MM.1S (cell line): ENCODE measurements at regions not wholly inside any gene's neighbourhood (a gene's known extent, or its start where the extent isn't known, plus 50 kb on each side); places are given as distances from the start of the nearest gene placed in this dataset.

Source experiments
- DNase-seq: peaks from one replicate; pipeline ENCODE4 v3.0.0-alpha.2; 2015
- H2AFZ ChIP-seq: fragments of 300-600 bp; sonication (generic); 2 replicates; pipeline ENCODE4 v1.6.0; 2016; ENCODE audit warnings: antibody characterized with exemption, low read length
- H3F3A ChIP-seq: fragments of 300-600 bp; sonication (generic); 2 replicates; pipeline ENCODE4 v1.6.1; 2016; ENCODE audit warnings: mild to moderate bottlenecking, antibody characterized with exemption, low read length, moderate library complexity, mixed read lengths; ENCODE audit not compliant: insufficient read depth
- H3K27ac ChIP-seq: fragments of 300-600 bp; sonication (generic); 2 replicates; pipeline ENCODE4 v1.5.1; 2016; ENCODE audit warnings: mild to moderate bottlenecking, low read length
- H3K27me3 ChIP-seq: fragments of 300-600 bp; sonication (generic); replicated peaks from 2 replicates; pipeline ENCODE4 v1.6.0; 2016; ENCODE audit warnings: low read length; ENCODE audit not compliant: insufficient read depth
- H3K36me3 ChIP-seq: fragments of 300-600 bp; sonication (generic); replicated peaks from 2 replicates; pipeline ENCODE4 v1.6.1; 2016; ENCODE audit warnings: mild to moderate bottlenecking, low read length, mixed read lengths; ENCODE audit not compliant: insufficient read depth
- H3K4me1 ChIP-seq: fragments of 300-600 bp; sonication (generic); 2 replicates; pipeline ENCODE4 v1.6.1; 2016; ENCODE audit warnings: low read length, mixed read lengths
- H3K4me2 ChIP-seq: fragments of 300-600 bp; sonication (generic); 2 replicates; pipeline ENCODE4 v1.6.0; 2016; ENCODE audit warnings: low read depth, low read length
- H3K4me3 ChIP-seq: fragments of 300-600 bp; sonication (generic); 2 replicates; pipeline ENCODE4 v1.5.1; 2016; ENCODE audit warnings: low read length, mixed read lengths
- H3K79me2 ChIP-seq: fragments of 300-600 bp; sonication (generic); 2 replicates; pipeline ENCODE4 v1.6.1; 2016; ENCODE audit warnings: mixed run types, low read length, mixed read lengths
- H3K9ac ChIP-seq: fragments of 300-600 bp; sonication (generic); 2 replicates; pipeline ENCODE4 v1.6.1; 2016; ENCODE audit warnings: low read length, mixed read lengths
- H3K9me2 ChIP-seq: fragments of 300-600 bp; sonication (generic); replicated peaks from 2 replicates; pipeline ENCODE4 v1.6.1; 2016; ENCODE audit warnings: mild to moderate bottlenecking, low read length, mixed read lengths; ENCODE audit not compliant: insufficient read depth
- H3K9me3 ChIP-seq: fragments of 300-600 bp; sonication (generic); replicated peaks from 2 replicates; pipeline ENCODE4 v1.6.1; 2016; ENCODE audit warnings: mild to moderate bottlenecking, low read length, mixed read lengths; ENCODE audit not compliant: insufficient read depth
- H4K20me1 ChIP-seq: fragments of 300-600 bp; sonication (generic); 2 replicates; pipeline ENCODE4 v1.6.1; 2016; ENCODE audit warnings: mild to moderate bottlenecking, low read length, moderate library complexity, mixed read lengths; ENCODE audit not compliant: insufficient read depth
- CTCF ChIP-seq: fragments of 300-600 bp; sonication (generic); IDR thresholded peaks from 2 replicates; pipeline ENCODE4 v1.5.1; 2016; ENCODE audit warnings: antibody characterized with exemption, low read length, mixed read lengths
- EZH2 ChIP-seq: fragments of 300-600 bp; sonication (generic); optimal IDR thresholded peaks from 2 replicates; pipeline ENCODE3; 2017; ENCODE audit warnings: low read depth, mild to moderate bottlenecking, antibody characterized with exemption, low read length, mixed read lengths
- EZH2phosphoT487 ChIP-seq: fragments of 300-600 bp; sonication (generic); IDR thresholded peaks from 2 replicates; pipeline ENCODE4 v1.6.1; 2018; ENCODE audit warnings: antibody characterized with exemption, low read length

- no peaks in the 10 kb centered on the region for H3F3A ChIP-seq
- no peak overlapping the region for H3K9ac ChIP-seq
- no peaks in the 10 kb centered on the region for H3K36me3 ChIP-seq
- H3K4me1 ChIP-seq, result no peaks in the 10 kb centered on the region
- DNase-seq, result no peak
- H3K9me3 ChIP-seq, result no peaks in the 10 kb centered on the region
- no peaks in the 10 kb centered on the region for H3K27me3 ChIP-seq
- H2AFZ ChIP-seq, result no peak overlapping the region
- H3K9me2 ChIP-seq, result no peaks in the 10 kb centered on the region
- H3K4me3 ChIP-seq, result no peak overlapping the region
- no peaks in the 10 kb centered on the region for H4K20me1 ChIP-seq
- no peak overlapping the region for H3K27ac ChIP-seq
- TF ChIP-seq EZH2 (no peak), EZH2phosphoT487 (no peak)
- H3K79me2 ChIP-seq, result no peaks in the 10 kb centered on the region
- H3K4me2 ChIP-seq, result no peak overlapping the region
These were observed 210.0 kb upstream of the ADRA1D start for GRCh38 chr20:4459081-4459480.

DNA sequence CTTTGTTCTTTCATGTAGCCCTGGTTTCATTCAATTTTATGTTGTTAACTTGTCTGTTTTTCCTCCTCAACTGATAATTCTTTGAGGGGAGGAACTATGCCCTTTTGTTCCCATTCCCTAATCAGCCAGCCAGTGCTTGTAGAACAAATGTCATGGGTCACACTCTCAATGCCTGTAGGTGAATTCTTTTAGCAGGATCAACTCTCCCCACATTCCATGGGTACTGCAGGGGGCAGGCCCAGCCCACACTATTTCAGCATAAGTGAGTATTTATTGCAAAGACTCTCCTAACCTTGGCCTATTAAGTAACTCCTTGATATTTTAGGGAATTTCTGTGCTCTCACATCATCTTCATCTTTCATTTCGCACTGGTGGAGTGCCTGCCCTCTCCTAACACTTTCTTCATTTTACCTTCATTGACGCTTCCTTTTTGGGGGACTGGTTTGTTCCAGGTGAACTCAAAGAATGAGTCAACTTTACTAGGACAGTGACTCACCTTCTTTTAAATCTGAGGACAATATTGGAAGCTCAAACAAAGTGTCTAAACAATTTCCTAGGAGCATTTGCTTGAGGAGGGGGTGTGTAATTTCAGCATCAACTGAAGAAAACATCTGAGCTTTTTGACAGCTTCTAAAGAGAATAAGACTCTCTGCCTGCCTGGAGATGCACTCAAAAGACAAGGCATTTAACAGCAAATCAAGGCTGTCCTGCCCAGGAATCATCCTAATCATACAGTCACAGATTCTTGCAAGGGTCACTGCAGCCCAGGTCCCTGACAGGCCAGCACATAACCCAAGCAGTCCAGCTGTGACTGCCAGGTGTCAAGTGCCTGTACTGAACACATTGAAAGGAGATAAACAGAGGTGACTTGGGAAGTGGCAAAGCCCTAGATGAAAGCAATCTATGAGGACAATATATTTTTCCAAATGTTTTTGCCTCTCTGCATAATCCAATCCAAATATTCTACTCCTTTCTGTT, 208.8 kb upstream of the ADRA1D start:
- H3K4me3 ChIP-seq, result no peak overlapping the region
- H3K9me3 ChIP-seq, result no peaks in the 10 kb centered on the region
- no peak overlapping the region for H3K27ac ChIP-seq
- no peaks in the 10 kb centered on the region for H3K36me3 ChIP-seq
- H3F3A ChIP-seq, result no peaks in the 10 kb centered on the region
- H3K9ac ChIP-seq, result no peak overlapping the region
- no peaks in the 10 kb centered on the region for H4K20me1 ChIP-seq
- H3K9me2 ChIP-seq, result no peaks in the 10 kb centered on the region
- TF ChIP-seq EZH2phosphoT487 (no peak), CTCF (no peak), EZH2 (no peak)
- H3K4me2 ChIP-seq, result no peak overlapping the region
- H3K4me1 ChIP-seq, result no peaks in the 10 kb centered on the region
- H3K79me2 ChIP-seq, result no peaks in the 10 kb centered on the region
- no peak for DNase-seq
- no peak overlapping the region for H2AFZ ChIP-seq
- no peaks in the 10 kb centered on the region for H3K27me3 ChIP-seq

GRCh38 chr20:4455996-4456395, 206.9 kb upstream of the ADRA1D start:
- H3K79me2 ChIP-seq, result no peaks in the 10 kb centered on the region
- no peaks in the 10 kb centered on the region for H4K20me1 ChIP-seq
- no peak overlapping the region for H3K27ac ChIP-seq
- H3F3A ChIP-seq, result no peaks in the 10 kb centered on the region
- no peaks in the 10 kb centered on the region for H3K4me1 ChIP-seq
- DNase-seq, result no peak
- no peak overlapping the region for H3K9ac ChIP-seq
- no peak overlapping the region for H2AFZ ChIP-seq
- no peaks in the 10 kb centered on the region for H3K36me3 ChIP-seq
- H3K4me3 ChIP-seq, result no peak overlapping the region
- TF ChIP-seq EZH2phosphoT487 (no peak), CTCF (no peak), EZH2 (no peak)
- no peaks in the 10 kb centered on the region for H3K27me3 ChIP-seq
- no peaks in the 10 kb centered on the region for H3K9me3 ChIP-seq
- no peaks in the 10 kb centered on the region for H3K9me2 ChIP-seq
- H3K4me2 ChIP-seq, result no peak overlapping the region

GRCh38 chr20:4455301-4455701, 206.2 kb upstream of the ADRA1D start:
- no peak overlapping the region for H2AFZ ChIP-seq
- H4K20me1 ChIP-seq, result no peaks in the 10 kb centered on the region
- TF ChIP-seq EZH2phosphoT487 (no peak), EZH2 (no peak), CTCF (no peak)

More at GRCh38 chr20:4455301-4455701, 206.2 kb upstream of the ADRA1D start:
- Histone ChIP-seq H3K36me3 (no peaks in the 10 kb centered on the region), H3K9me3 (no peaks in the 10 kb centered on the region), H3K4me1 (no peaks in the 10 kb centered on the region), H3K79me2 (no peaks in the 10 kb centered on the region), H3K27ac (no peak overlapping the region), H3K4me2 (no peak overlapping the region), H3K9ac (no peak overlapping the region), H3K9me2 (no peaks in the 10 kb centered on the region), H3K4me3 (no peak overlapping the region), H3K27me3 (no peaks in the 10 kb centered on the region), H3F3A (no peaks in the 10 kb centered on the region)
- no peak for DNase-seq
